ENCODE measurements at regions not wholly inside any gene's neighbourhood (a gene's known extent, or its start where the extent isn't known, plus 50 kb on each side); places are given as distances from the start of the nearest gene placed in this dataset.

- TF ChIP-seq POLR2A (IDR thresholded peaks at IDR 0.05; ENCODE audit: low read depth, low read length): no peak
- no peak for TF ChIP-seq TAF1 (IDR thresholded peaks at IDR 0.05; ENCODE audit: borderline replicate concordance, low read depth, low read length)
- no peak for TF ChIP-seq POLR2AphosphoS5 (IDR thresholded peaks at IDR 0.05; ENCODE audit: low read depth, low read length)
- DNase-seq (ENCODE audit: insufficient read length) (no peak), FAIRE-seq (no peak)
Observed at GRCh38 chr15:35783203-35783602, 237.2 kb upstream of the DPH6 start.

DNA sequence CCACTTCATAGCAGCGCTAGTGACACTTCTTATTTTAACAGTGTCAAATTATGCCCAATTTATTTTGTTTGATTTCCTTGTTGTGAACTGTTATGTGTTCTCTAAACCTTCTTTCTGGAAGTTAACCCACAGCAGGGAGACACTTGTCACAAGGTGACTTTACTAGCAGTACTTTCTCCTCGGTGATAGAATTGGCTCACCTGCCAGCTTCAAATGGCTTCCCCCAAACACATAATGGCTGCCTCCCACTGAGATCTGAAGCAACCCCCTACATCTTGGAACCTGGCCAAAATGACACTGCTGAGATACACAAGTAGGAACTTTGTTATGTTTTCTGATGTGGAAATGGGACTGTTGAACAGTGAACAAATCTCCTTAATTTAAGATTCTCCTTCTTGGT lies 238.8 kb upstream of the DPH6 start:
- no peak for FAIRE-seq
- no peak for TF ChIP-seq POLR2A (IDR thresholded peaks at IDR 0.05; ENCODE audit: low read depth, low read length)
- no peak for TF ChIP-seq TAF1 (IDR thresholded peaks at IDR 0.05; ENCODE audit: borderline replicate concordance, low read depth, low read length)
- no peak for TF ChIP-seq POLR2AphosphoS5 (IDR thresholded peaks at IDR 0.05; ENCODE audit: low read depth, low read length)
- DNase-seq (ENCODE audit: insufficient read length): no peak

GRCh38 chr15:35810007-35810406 lies 264.0 kb upstream of the DPH6 start:
- FAIRE-seq: no peak
- TF ChIP-seq POLR2A (IDR thresholded peaks at IDR 0.05; ENCODE audit: low read depth, low read length): no peak
- TF ChIP-seq POLR2AphosphoS5 (IDR thresholded peaks at IDR 0.05; ENCODE audit: low read depth, low read length): no peak
- no peak for TF ChIP-seq TAF1 (IDR thresholded peaks at IDR 0.05; ENCODE audit: borderline replicate concordance, low read depth, low read length)

GRCh38 chr15:35813573-35813972 lies 267.6 kb upstream of the DPH6 start:
- FAIRE-seq (no peak), DNase-seq (ENCODE audit: insufficient read length) (no peak)
- no peak for TF ChIP-seq POLR2A (IDR thresholded peaks at IDR 0.05; ENCODE audit: low read depth, low read length)
- no peak for TF ChIP-seq POLR2AphosphoS5 (IDR thresholded peaks at IDR 0.05; ENCODE audit: low read depth, low read length)
- no peak for TF ChIP-seq TAF1 (IDR thresholded peaks at IDR 0.05; ENCODE audit: borderline replicate concordance, low read depth, low read length)

More at GRCh38 chr15:35810007-35810406, 264.0 kb upstream of the DPH6 start:
- no peak for DNase-seq (ENCODE audit: insufficient read length)

- FAIRE-seq: no peak
- no peak for DNase-seq (ENCODE audit: insufficient read length)
- TF ChIP-seq POLR2AphosphoS5 (IDR thresholded peaks at IDR 0.05; ENCODE audit: low read depth, low read length) (no peak), POLR2A (IDR thresholded peaks at IDR 0.05; ENCODE audit: low read depth, low read length) (no peak), TAF1 (IDR thresholded peaks at IDR 0.05; ENCODE audit: borderline replicate concordance, low read depth, low read length) (no peak)
Observed at GRCh38 chr15:35818846-35819245, 272.9 kb upstream of the DPH6 start.

- no peak for DNase-seq (ENCODE audit: insufficient read length)
- FAIRE-seq: no peak
- TF ChIP-seq TAF1 (IDR thresholded peaks at IDR 0.05; ENCODE audit: borderline replicate concordance, low read depth, low read length) (no peak), POLR2A (IDR thresholded peaks at IDR 0.05; ENCODE audit: low read depth, low read length) (no peak), POLR2AphosphoS5 (IDR thresholded peaks at IDR 0.05; ENCODE audit: low read depth, low read length) (no peak)
Observed at GRCh38 chr15:35822153-35822552, 276.2 kb upstream of the DPH6 start.

DNA sequence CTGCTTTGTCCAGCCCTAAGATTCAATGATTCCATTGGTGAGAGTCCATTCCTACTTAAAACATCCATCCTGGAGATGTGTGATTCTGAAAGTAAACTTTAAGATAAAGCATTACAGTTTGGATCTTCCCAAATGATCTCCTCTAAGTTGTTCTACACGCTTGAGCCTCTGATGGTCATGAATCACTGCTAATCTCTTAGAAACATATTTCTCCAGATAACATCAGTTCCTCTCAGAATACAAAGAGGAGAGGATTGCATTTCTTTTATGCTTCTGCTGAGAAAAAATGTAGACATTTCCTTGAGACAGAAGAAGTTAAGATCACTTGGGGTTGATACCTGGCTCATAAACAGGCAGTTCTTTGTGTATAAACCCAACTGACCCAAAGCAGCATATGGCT lies 281.2 kb upstream of the DPH6 start:
- DNase-seq (ENCODE audit: insufficient read length) (no peak), FAIRE-seq (no peak)
- TF ChIP-seq TAF1 (IDR thresholded peaks at IDR 0.05; ENCODE audit: borderline replicate concordance, low read depth, low read length): no peak
- no peak for TF ChIP-seq POLR2A (IDR thresholded peaks at IDR 0.05; ENCODE audit: low read depth, low read length)
- TF ChIP-seq POLR2AphosphoS5 (IDR thresholded peaks at IDR 0.05; ENCODE audit: low read depth, low read length): no peak

GRCh38 chr15:35827911-35828310 lies 281.9 kb upstream of the DPH6 start:
- FAIRE-seq: no peak
- DNase-seq (ENCODE audit: insufficient read length): no peak
- no peak for TF ChIP-seq POLR2A (IDR thresholded peaks at IDR 0.05; ENCODE audit: low read depth, low read length)
- TF ChIP-seq TAF1 (IDR thresholded peaks at IDR 0.05; ENCODE audit: borderline replicate concordance, low read depth, low read length): no peak
- TF ChIP-seq POLR2AphosphoS5 (IDR thresholded peaks at IDR 0.05; ENCODE audit: low read depth, low read length): no peak

GRCh38 chr15:35833581-35833980 lies 287.6 kb upstream of the DPH6 start:
- no peak for DNase-seq (ENCODE audit: insufficient read length)
- FAIRE-seq: no peak
- TF ChIP-seq POLR2A (IDR thresholded peaks at IDR 0.05; ENCODE audit: low read depth, low read length): no peak
- no peak for TF ChIP-seq TAF1 (IDR thresholded peaks at IDR 0.05; ENCODE audit: borderline replicate concordance, low read depth, low read length)
- no peak for TF ChIP-seq POLR2AphosphoS5 (IDR thresholded peaks at IDR 0.05; ENCODE audit: low read depth, low read length)

DNA sequence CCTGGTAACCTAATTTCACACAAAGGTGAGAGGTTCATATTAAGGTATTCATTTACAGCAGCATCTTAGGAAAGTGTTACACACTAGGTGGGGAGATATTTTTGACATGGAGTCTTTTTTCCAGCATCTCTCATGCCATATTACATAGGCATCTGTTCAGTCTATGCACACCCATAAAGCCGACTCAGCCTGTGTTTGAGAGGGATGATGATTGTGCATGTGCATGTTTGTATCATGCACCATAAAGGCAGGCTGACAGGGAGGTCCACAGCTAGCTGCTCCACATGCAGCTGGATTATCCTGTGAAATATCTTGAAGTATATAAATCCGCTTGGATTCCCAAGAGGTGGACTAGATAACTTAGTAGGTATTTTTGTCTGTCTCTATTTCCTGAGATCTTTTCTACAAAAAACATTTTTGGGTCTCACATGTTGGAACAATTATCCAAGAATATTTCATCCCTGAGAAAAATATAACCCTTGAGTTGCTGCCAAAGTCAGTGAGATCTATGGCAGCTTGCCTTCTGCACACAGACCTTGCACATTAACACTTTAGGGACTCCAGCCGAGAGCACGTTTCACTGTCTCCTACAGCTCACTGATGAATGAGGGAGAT lies 288.4 kb upstream of the DPH6 start:
- DNase-seq (ENCODE audit: insufficient read length) (no peak), FAIRE-seq (no peak)
- TF ChIP-seq POLR2AphosphoS5 (IDR thresholded peaks at IDR 0.05; ENCODE audit: low read depth, low read length) (no peak), TAF1 (IDR thresholded peaks at IDR 0.05; ENCODE audit: borderline replicate concordance, low read depth, low read length) (no peak), POLR2A (IDR thresholded peaks at IDR 0.05; ENCODE audit: low read depth, low read length) (no peak)

DNA sequence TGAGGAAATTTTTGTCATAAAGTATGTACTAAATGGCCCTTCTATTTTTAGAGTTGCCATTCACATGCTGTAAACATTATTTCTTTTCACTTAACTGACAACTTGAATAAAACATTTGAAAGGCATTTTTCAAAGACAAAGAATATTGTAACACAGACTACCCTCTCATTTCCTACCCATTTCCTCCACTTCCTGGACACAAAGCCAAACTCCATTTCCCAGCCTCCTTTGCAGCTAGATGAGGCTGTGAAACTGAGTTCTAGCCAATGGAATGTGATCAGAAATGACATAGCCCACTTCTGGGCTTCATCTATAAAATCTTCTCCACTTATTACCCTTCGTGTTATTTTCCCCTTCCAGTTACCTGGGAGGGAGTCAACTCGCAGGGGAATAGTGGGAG lies 288.9 kb upstream of the DPH6 start:
- no peak for TF ChIP-seq POLR2A (IDR thresholded peaks at IDR 0.05; ENCODE audit: low read depth, low read length)
- TF ChIP-seq POLR2AphosphoS5 (IDR thresholded peaks at IDR 0.05; ENCODE audit: low read depth, low read length): no peak
- no peak for DNase-seq (ENCODE audit: insufficient read length)
- FAIRE-seq: no peak

- TF ChIP-seq POLR2A (IDR thresholded peaks at IDR 0.05; ENCODE audit: low read depth, low read length): no peak
- TF ChIP-seq POLR2AphosphoS5 (IDR thresholded peaks at IDR 0.05; ENCODE audit: low read depth, low read length): no peak
- TF ChIP-seq TAF1 (IDR thresholded peaks at IDR 0.05; ENCODE audit: borderline replicate concordance, low read depth, low read length): no peak
- DNase-seq (ENCODE audit: insufficient read length): no peak
- FAIRE-seq: no peak
Observed at GRCh38 chr15:35838424-35839111, 292.6 kb upstream of the DPH6 start.
